ENCODE measurements at regions not wholly inside any gene's neighbourhood (a gene's known extent, or its start where the extent isn't known, plus 50 kb on each side); places are given as distances from the start of the nearest gene placed in this dataset.

GRCh38 chr5:79893485-79893884 is 97.6 kb downstream of the MTX3 start:
- TF ChIP-seq POLR2A (IDR thresholded peaks at IDR 0.05; ENCODE audit: low read length) (no peak), GATA1 (IDR thresholded peaks at IDR 0.05; ENCODE audit: low read depth, low read length) (no peak)

All from erythroblast (primary cell).